GM11168 (cell line): ENCODE measurements at regions not wholly inside any gene's neighbourhood (a gene's known extent, or its start where the extent isn't known, plus 50 kb on each side); places are given as distances from the start of the nearest gene placed in this dataset.

ENCODE experiments used
- in situ Hi-C: fragments of 300-500 bp; cut with MboI; formaldehyde crosslinking; loops from one replicate; pipeline ENCODE4 v1.12.0; 2022; ENCODE audit warnings: low sequenced_read_pairs; ENCODE audit not compliant: unreplicated experiment

- in situ Hi-C loops, result no loop called here
Measured at GRCh38 chr15:47652844-47653243, 64.5 kb upstream of the SEMA6D start.

- in situ Hi-C loops, result no loop called here
Measured at GRCh38 chr15:47661661-47662180, 55.6 kb upstream of the SEMA6D start.

- in situ Hi-C loops, result no loop called here
Measured at GRCh38 chr15:47663101-47663500, 54.2 kb upstream of the SEMA6D start.
